OCI-LY7 (cell line): ENCODE measurements at regions not wholly inside any gene's neighbourhood (a gene's known extent, or its start where the extent isn't known, plus 50 kb on each side); places are given as distances from the start of the nearest gene placed in this dataset.

ENCODE experiments used
- BruUV-seq: library from RNA; stranded (reverse); fragments of 400-500 nt; replicated peaks from 2 replicates; lab custom pipeline; 2021; lab: Mats Ljungman, UMichigan
- CTCF ChIA-PET: fragments of 300-600 bp; sonication (Branson Sonifier 250); formaldehyde crosslinking; loops from one replicate; lab custom pipeline; 2022; ENCODE audit warnings: antibody characterized with exemption; ENCODE audit not compliant: unreplicated experiment; lab: Charles Lee
- POLR2A ChIA-PET: fragments of 300-600 bp; sonication (Branson Sonifier 250); formaldehyde crosslinking; loops from one replicate; lab custom pipeline; 2022; ENCODE audit warnings: antibody characterized with exemption; lab: Charles Lee
- DNase-seq: peaks from one replicate; pipeline ENCODE4 v3.0.0-alpha.2; 2015; ENCODE audit warnings: low spot score
- H2AFZ ChIP-seq: fragments of 200-600 bp; sonication (generic), shearing (Covaris generic); 2 replicates; pipeline ENCODE4 v1.6.1; 2014; ENCODE audit warnings: mild to moderate bottlenecking, antibody characterized with exemption, low read length, moderate library complexity
- H3K27ac ChIP-seq: fragments of 200-600 bp; sonication (generic); 2 replicates; pipeline ENCODE4 v1.5.1; 2014; ENCODE audit warnings: mixed run types, low read depth, mild to moderate bottlenecking, moderate library complexity, low read length, inconsistent platforms; ENCODE audit not compliant: poor library complexity, severe bottlenecking
- H3K36me3 ChIP-seq: fragments of 200-600 bp; sonication (generic); 2 replicates; pipeline ENCODE4 v1.6.1; 2014; ENCODE audit warnings: mild to moderate bottlenecking, antibody characterized with exemption, low read length, moderate library complexity, mixed read lengths; ENCODE audit not compliant: insufficient read depth
- H3K4me1 ChIP-seq: fragments of 200-600 bp; sonication (generic); 2 replicates; pipeline ENCODE4 v1.5.1; 2014; ENCODE audit warnings: mild to moderate bottlenecking, low read length; ENCODE audit not compliant: insufficient read depth, poor library complexity, severe bottlenecking
- H3K4me2 ChIP-seq: fragments of 200-600 bp; sonication (generic); 2 replicates; pipeline ENCODE4 v1.6.1; 2014; ENCODE audit warnings: mild to moderate bottlenecking, low read length
- H3K4me3 ChIP-seq: fragments of 200-600 bp; sonication (generic); 2 replicates; pipeline ENCODE4 v1.5.1; 2014; ENCODE audit warnings: mild to moderate bottlenecking, low read depth, low read length; ENCODE audit not compliant: poor library complexity, severe bottlenecking
- H3K79me2 ChIP-seq: fragments of 200-600 bp; sonication (generic); 2 replicates; pipeline ENCODE4 v1.6.1; 2016; ENCODE audit warnings: low read depth, mild to moderate bottlenecking, low read length, moderate library complexity, mixed read lengths; ENCODE audit not compliant: insufficient read depth
- H3K9me2 ChIP-seq: fragments of 200-600 bp; sonication (generic); 2 replicates; pipeline ENCODE4 v1.6.1; 2016; ENCODE audit warnings: mild to moderate bottlenecking, low read length, mixed read lengths; ENCODE audit not compliant: insufficient read depth
- H3K9me3 ChIP-seq: fragments of 200-600 bp; sonication (generic); 2 replicates; pipeline ENCODE4 v1.6.1; 2014; ENCODE audit warnings: mild to moderate bottlenecking, mixed run types, low read length, mixed read lengths
- H4K20me1 ChIP-seq: fragments of 200-600 bp; sonication (generic); 2 replicates; pipeline ENCODE4 v1.6.1; 2014; ENCODE audit warnings: mild to moderate bottlenecking, antibody characterized with exemption, low read length, moderate library complexity, mixed read lengths; ENCODE audit not compliant: insufficient read depth
- EZH2phosphoT487 ChIP-seq: fragments of 200-600 bp; sonication (generic); IDR thresholded peaks from 2 replicates; pipeline ENCODE4 v1.6.1; 2018; ENCODE audit warnings: low read depth, borderline replicate concordance, mild to moderate bottlenecking, mixed run types, antibody characterized with exemption, low read length, moderate library complexity, mixed read lengths
- intact Hi-C: fragments of 100-400 bp; cut with micrococcal nuclease; formaldehyde crosslinking; loops from one replicate; pipeline ENCODE4 v1.10.0; 2022; ENCODE audit not compliant: unreplicated experiment
- TF ChIP-seq, protein P1 (sequence below): fragments of 200-600 bp; sonication (generic); conservative IDR thresholded peaks from 2 replicates; pipeline ENCODE4 v1.5.1; 2014; ENCODE audit warnings: mild to moderate bottlenecking, antibody characterized with exemption, low read length, moderate library complexity, mixed read lengths

GRCh38 chr11:13116491-13116890 lies 107.4 kb downstream of the RASSF10 start:
- DNase-seq, result no peak
- POLR2A ChIA-PET, result no interaction called here
- H3K36me3 ChIP-seq, result no peaks in the 10 kb centered on the region
- H3K27ac ChIP-seq, result no peak overlapping the region
- H2AFZ ChIP-seq, result no peak overlapping the region
- intact Hi-C loops, result no loop called here
- CTCF ChIA-PET, result no interaction called here
- H3K4me2 ChIP-seq, result no peak overlapping the region
- H3K79me2 ChIP-seq, result no peaks in the 10 kb centered on the region
- no TSS peak for BruUV-seq
- H3K4me3 ChIP-seq, result no peak overlapping the region
- no peaks in the 10 kb centered on the region for H4K20me1 ChIP-seq
- no peaks in the 10 kb centered on the region for H3K9me3 ChIP-seq
- H3K9me2 ChIP-seq, result no peaks in the 10 kb centered on the region
- TF ChIP-seq, protein P1, sequence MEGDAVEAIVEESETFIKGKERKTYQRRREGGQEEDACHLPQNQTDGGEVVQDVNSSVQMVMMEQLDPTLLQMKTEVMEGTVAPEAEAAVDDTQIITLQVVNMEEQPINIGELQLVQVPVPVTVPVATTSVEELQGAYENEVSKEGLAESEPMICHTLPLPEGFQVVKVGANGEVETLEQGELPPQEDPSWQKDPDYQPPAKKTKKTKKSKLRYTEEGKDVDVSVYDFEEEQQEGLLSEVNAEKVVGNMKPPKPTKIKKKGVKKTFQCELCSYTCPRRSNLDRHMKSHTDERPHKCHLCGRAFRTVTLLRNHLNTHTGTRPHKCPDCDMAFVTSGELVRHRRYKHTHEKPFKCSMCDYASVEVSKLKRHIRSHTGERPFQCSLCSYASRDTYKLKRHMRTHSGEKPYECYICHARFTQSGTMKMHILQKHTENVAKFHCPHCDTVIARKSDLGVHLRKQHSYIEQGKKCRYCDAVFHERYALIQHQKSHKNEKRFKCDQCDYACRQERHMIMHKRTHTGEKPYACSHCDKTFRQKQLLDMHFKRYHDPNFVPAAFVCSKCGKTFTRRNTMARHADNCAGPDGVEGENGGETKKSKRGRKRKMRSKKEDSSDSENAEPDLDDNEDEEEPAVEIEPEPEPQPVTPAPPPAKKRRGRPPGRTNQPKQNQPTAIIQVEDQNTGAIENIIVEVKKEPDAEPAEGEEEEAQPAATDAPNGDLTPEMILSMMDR, result no peak
- TF ChIP-seq EZH2phosphoT487, result no peak
- no peaks in the 10 kb centered on the region for H3K4me1 ChIP-seq

- no TSS peak for BruUV-seq
- Histone ChIP-seq H3K9me2 (no peaks in the 10 kb centered on the region), H3K27ac (no peak overlapping the region), H3K4me1 (no peaks in the 10 kb centered on the region), H2AFZ (no peak overlapping the region), H4K20me1 (no peaks in the 10 kb centered on the region), H3K4me2 (no peak overlapping the region), H3K4me3 (no peak overlapping the region), H3K36me3 (no peaks in the 10 kb centered on the region), H3K9me3 (no peaks in the 10 kb centered on the region), H3K79me2 (no peaks in the 10 kb centered on the region)
- CTCF ChIA-PET, result no interaction called here
- POLR2A ChIA-PET, result interaction anchor here (0.7 kb wide), 1 partner anchor 83 kb away, joined by 4 read pairs; no protein-coding TSS in a partner anchor
- intact Hi-C loops, result no loop called here
- no peak for TF ChIP-seq EZH2phosphoT487
- TF ChIP-seq, protein P1, result no peak
- DNase-seq, result no peak
Observed at GRCh38 chr11:13117344-13117743, 108.2 kb downstream of the RASSF10 start.

- Histone ChIP-seq H3K9me2 (no peaks in the 10 kb centered on the region), H2AFZ (no peak overlapping the region), H3K27ac (no peak overlapping the region), H3K4me1 (no peaks in the 10 kb centered on the region), H3K9me3 (no peaks in the 10 kb centered on the region), H3K36me3 (no peaks in the 10 kb centered on the region), H3K4me2 (no peak overlapping the region), H3K79me2 (no peaks in the 10 kb centered on the region), H4K20me1 (no peaks in the 10 kb centered on the region), H3K4me3 (no peak overlapping the region)
- TF ChIP-seq, protein P1, result no peak
- CTCF ChIA-PET, result no interaction called here
- no TSS peak for BruUV-seq
- no peak for DNase-seq
- POLR2A ChIA-PET, result interaction anchor here (0.7 kb wide), 1 partner anchor 84 kb away, joined by 4 read pairs; no protein-coding TSS in a partner anchor
- intact Hi-C loops, result no loop called here
Observed at GRCh38 chr11:13118194-13118593, 109.1 kb downstream of the RASSF10 start.
